ENCODE measurements at regions not wholly inside any gene's neighbourhood (a gene's known extent, or its start where the extent isn't known, plus 50 kb on each side); places are given as distances from the start of the nearest gene placed in this dataset.

- DNase-seq (ENCODE audit: low read depth): no peak
- in situ Hi-C loops (cut with HindIII; ENCODE audit: low sequenced_read_pairs): no loop called here
- H3K4me3 ChIP-seq (ENCODE audit: low read depth, low read length): no peak overlapping the region
- TF ChIP-seq CTCF (IDR thresholded peaks at IDR 0.05; ENCODE audit: low read depth, low read length, missing control alignments): no peak
These were observed 152.2 kb downstream of the FGF18 start for GRCh38 chr5:171571663-171572062.

- no peak for TF ChIP-seq CTCF (IDR thresholded peaks at IDR 0.05; ENCODE audit: low read depth, low read length, missing control alignments)
- no peak for DNase-seq (ENCODE audit: low read depth)
- H3K4me3 ChIP-seq (ENCODE audit: low read depth, low read length): no peak overlapping the region
- in situ Hi-C loops (cut with HindIII; ENCODE audit: low sequenced_read_pairs): no loop called here
These were observed 153.6 kb downstream of the FGF18 start for GRCh38 chr5:171573021-171573420.

GRCh38 chr5:171573451-171574225, 154.2 kb downstream of the FGF18 start:
- in situ Hi-C loops (cut with HindIII; ENCODE audit: low sequenced_read_pairs): no loop called here

GRCh38 chr5:171574376-171574775, 154.9 kb downstream of the FGF18 start:
- no peak for DNase-seq (ENCODE audit: low read depth)
- in situ Hi-C loops (cut with HindIII; ENCODE audit: low sequenced_read_pairs): no loop called here
- TF ChIP-seq CTCF (IDR thresholded peaks at IDR 0.05; ENCODE audit: low read depth, low read length, missing control alignments): no peak
- no peak overlapping the region for H3K4me3 ChIP-seq (ENCODE audit: low read depth, low read length)

More at GRCh38 chr5:171573451-171574225, 154.2 kb downstream of the FGF18 start:
- no peak overlapping the region for H3K4me3 ChIP-seq (ENCODE audit: low read depth, low read length)
- no peak for DNase-seq (ENCODE audit: low read depth)
- no peak for TF ChIP-seq CTCF (IDR thresholded peaks at IDR 0.05; ENCODE audit: low read depth, low read length, missing control alignments)

- in situ Hi-C loops (cut with HindIII; ENCODE audit: low sequenced_read_pairs): no loop called here
- DNase-seq (ENCODE audit: low read depth): no peak
- no peak for TF ChIP-seq CTCF (IDR thresholded peaks at IDR 0.05; ENCODE audit: low read depth, low read length, missing control alignments)
- no peak overlapping the region for H3K4me3 ChIP-seq (ENCODE audit: low read depth, low read length)
These were observed 155.9 kb downstream of the FGF18 start for GRCh38 chr5:171575386-171575785.

GRCh38 chr5:171575808-171576207, 156.4 kb downstream of the FGF18 start:
- H3K4me3 ChIP-seq (ENCODE audit: low read depth, low read length): no peak overlapping the region
- no peak for DNase-seq (ENCODE audit: low read depth)
- in situ Hi-C loops (cut with HindIII; ENCODE audit: low sequenced_read_pairs): no loop called here
- TF ChIP-seq CTCF (IDR thresholded peaks at IDR 0.05; ENCODE audit: low read depth, low read length, missing control alignments): no peak
